Muscle layer of duodenum (tissue), 2 donors: ENCODE measurements at regions not wholly inside any gene's neighbourhood (a gene's known extent, or its start where the extent isn't known, plus 50 kb on each side); places are given as distances from the start of the nearest gene placed in this dataset.
"Not testable (repeated sequence)": the region's sequence is repeated elsewhere in the genome, so short reads cannot be mapped to it uniquely, and the experiment has no call there.

Experiments
- H3K27ac ChIP-seq: one replicate; pipeline ENCODE4 v1.7.0; 2013; ENCODE audit warnings: mild to moderate bottlenecking, low read length
- H3K27me3 ChIP-seq: one replicate; pipeline ENCODE4 v1.7.0; 2013; ENCODE audit warnings: low read depth, mild to moderate bottlenecking, control low read depth, low read length
- H3K36me3 ChIP-seq, 2 donors: one replicate each; pipeline ENCODE4 v1.7.0; 2013; ENCODE audit warnings: low read length in 2 of 2, control low read depth in 1 of 2, mild to moderate bottlenecking in 1 of 2; ENCODE audit not compliant: insufficient read depth in 2 of 2, control insufficient read depth in 1 of 2
- H3K4me1 ChIP-seq, 2 donors: one replicate each; pipeline ENCODE4 v1.7.0; 2013; ENCODE audit warnings: low read length in 2 of 2, mild to moderate bottlenecking in 2 of 2, control low read depth in 1 of 2, moderate library complexity in 1 of 2; ENCODE audit not compliant: insufficient read depth in 2 of 2, control insufficient read depth in 1 of 2
- H3K4me3 ChIP-seq, 2 donors: one replicate each; pipeline ENCODE4 v1.7.0; 2013; ENCODE audit warnings: low read length in 2 of 2, low read depth in 1 of 2, mild to moderate bottlenecking in 1 of 2
- H3K9me3 ChIP-seq, 2 donors: one replicate each; pipeline ENCODE4 v1.7.0; 2013; ENCODE audit warnings: low read length in 2 of 2, control low read depth in 1 of 2, mild to moderate bottlenecking in 1 of 2; ENCODE audit not compliant: control insufficient read depth in 1 of 2
- donor health status: healthy.

DNA sequence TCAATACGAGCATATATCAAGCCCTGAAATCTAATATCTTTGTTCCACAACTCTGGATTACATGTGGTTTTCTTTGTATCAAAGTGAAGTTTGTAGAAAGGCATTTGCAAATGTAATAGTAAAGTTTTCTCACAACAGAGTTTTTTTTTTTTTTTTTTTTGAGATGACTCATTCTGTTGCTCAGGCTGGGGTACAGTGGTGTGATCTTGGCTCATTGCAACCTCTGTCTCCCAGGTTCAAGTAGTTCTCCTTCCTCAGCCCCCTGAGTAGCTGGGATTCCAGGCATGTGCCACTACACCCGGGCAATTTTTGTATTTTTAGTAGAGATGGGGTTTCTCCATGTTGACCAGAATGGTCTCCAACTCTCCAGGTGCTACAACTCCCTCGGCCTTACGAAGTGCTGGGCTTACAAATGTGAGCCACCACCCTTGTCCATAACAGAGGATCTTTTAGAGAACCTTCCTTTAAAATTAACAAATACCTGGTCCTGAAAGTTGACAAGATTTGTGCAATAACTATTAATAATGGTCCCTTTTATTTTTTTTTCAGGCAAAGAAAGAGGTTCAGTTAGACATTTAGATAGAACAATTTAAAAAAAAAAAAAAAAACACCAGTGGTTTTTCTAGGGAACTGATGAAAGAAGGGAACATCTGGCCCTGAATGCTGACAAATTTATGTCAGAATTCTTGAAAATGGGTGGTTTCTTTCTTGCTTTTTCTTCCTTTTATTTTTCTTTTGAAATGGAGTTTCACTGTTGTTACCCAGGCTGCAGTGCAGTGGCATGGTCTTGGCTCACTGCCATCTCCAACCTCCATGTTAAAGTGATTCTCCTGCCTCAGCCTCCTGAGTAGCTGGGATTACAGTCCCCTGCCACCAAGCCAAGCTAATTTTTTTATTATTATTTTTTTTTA is 278.5 kb downstream of the RPS4Y2 start:
- H3K27me3 ChIP-seq = no peaks in the 10 kb centered on the region
- no peaks in the 10 kb centered on the region for H3K4me1 ChIP-seq

DNA sequence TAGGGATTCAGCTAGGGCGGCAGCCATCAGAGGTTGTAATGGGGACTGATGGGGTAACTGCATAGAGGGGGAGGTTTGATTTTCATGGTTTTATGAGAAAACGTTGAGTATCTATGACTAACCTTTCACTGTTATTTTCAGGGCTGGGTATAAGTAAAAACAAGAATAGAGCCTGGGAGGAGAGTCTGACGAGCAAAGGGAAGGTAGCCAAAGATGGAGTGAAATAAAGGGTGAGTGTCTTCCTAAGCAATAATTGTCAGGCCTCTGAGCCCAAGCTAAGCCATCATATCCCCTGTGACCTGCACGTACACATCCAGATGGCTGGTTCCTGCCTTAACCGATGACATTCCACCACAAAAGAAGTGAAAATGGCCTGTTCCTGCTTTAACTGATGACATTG is 281.5 kb downstream of the RPS4Y2 start:
- H3K4me3 ChIP-seq, H3K9me3 ChIP-seq, H3K27ac ChIP-seq, H3K4me1 ChIP-seq, H3K27me3 ChIP-seq, H3K36me3 ChIP-seq: not testable (repeated sequence)

More for the DNA sequence above, 278.5 kb downstream of the RPS4Y2 start:
- Histone ChIP-seq H3K36me3 (no peaks in the 10 kb centered on the region), H3K27ac (no peak overlapping the region), H3K4me3 (no peak overlapping the region), H3K9me3 (no peaks in the 10 kb centered on the region)

DNA sequence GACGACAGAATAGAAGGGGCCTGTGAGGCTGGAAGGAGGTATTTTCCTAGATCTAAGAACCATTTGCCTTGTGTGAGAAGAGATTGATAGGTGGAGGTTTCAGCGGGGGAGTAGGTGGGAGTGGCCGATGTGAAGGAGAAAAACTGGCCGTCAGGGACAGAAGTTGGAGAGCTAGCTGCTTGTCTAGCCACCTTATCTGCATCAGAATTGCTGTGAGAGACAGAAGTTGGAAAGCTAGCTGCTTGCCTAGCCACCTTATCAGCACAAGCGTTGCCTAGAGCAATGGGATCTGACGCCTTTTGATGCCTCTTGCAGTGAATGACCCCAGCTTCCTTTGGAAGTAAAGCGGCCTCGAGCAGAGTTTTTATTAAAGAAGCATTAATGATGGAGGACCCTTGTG is 283.9 kb downstream of the RPS4Y2 start:
- Histone ChIP-seq H3K4me3 (no peak overlapping the region), H3K9me3 (no peaks in the 10 kb centered on the region), H3K36me3 (no peaks in the 10 kb centered on the region), H3K27ac (no peak overlapping the region), H3K27me3 (no peaks in the 10 kb centered on the region), H3K4me1 (no peaks in the 10 kb centered on the region)

DNA sequence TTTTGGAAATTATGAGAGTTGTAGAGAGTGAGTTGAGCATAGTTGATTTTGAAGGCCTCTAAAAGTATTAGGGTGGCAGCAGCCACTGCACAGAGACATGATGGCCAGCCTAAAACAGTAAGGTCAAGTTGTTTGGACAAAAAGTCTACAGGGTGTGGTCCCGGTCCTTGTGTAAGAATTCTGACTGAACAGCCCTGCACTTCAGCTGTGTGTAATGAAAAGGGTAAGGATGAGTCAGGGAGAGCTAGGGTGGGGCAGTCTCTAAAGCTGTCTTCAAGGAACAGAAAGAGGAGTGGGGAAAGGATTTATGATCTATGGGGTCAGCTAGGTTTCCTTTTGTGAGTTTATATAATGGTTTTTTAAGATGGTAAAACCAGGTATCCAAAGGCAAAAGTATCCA is 284.8 kb downstream of the RPS4Y2 start:
- H3K27ac ChIP-seq, H3K27me3 ChIP-seq, H3K4me1 ChIP-seq, H3K9me3 ChIP-seq, H3K4me3 ChIP-seq, H3K36me3 ChIP-seq: not testable (repeated sequence)

DNA sequence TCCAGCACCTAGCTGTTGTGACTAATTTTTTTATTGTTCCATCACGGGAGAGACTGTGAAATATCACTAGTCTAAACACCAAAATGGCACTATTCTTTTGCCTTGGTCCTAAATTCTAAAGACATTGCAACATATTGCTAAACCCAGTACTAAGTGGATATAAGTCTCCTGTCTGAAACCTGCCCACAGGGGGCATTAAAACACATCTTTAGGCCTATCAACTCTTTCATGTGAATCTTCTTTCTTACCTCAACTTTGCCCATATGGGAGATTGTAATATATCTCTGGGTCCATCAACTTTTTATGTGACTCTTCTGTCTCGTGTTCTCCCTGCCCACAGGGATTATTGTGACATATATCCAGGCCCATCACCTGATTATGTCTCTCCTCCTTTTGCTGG is 317.2 kb downstream of the RPS4Y2 start:
- H3K4me3 ChIP-seq = no peak overlapping the region
- no peaks in the 10 kb centered on the region for H3K9me3 ChIP-seq
- no peak overlapping the region for H3K27ac ChIP-seq
- H3K27me3 ChIP-seq = no peaks in the 10 kb centered on the region
- no peaks in the 10 kb centered on the region for H3K36me3 ChIP-seq
- H3K4me1 ChIP-seq = no peaks in the 10 kb centered on the region

DNA sequence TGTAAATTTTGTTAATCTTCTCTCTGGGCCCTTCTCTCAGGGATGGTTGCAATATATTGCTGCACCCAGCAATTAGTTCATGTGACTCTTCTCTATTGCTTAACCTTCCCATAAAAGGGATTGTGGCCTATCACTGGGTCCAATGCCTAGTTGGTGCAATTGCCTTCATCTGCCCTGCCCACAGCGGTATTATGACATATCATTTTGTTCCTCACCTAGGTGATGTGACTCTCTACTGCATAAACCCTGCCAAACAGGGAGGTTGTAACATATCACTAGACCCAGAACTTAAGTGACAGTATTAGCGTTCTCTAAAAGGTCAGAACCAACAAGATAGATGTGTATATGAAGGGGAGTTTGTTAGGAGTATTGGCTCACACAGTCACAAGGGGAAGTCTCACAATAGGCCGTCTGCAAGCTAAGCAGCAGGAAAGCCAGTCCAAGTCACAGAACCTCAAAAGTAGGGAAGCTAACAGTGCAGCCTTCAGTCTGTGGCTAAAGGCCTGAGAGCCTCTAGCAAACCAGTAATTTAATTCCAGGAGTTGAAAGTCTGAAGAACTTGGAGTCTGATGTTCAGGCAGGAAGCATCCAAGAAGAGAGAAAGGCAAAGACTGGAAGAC is 317.8 kb downstream of the RPS4Y2 start:
- Histone ChIP-seq H3K4me3 (no peak overlapping the region), H3K9me3 (no peaks in the 10 kb centered on the region), H3K27me3 (no peaks in the 10 kb centered on the region), H3K36me3 (no peaks in the 10 kb centered on the region), H3K4me1 (no peaks in the 10 kb centered on the region), H3K27ac (no peak overlapping the region)

DNA sequence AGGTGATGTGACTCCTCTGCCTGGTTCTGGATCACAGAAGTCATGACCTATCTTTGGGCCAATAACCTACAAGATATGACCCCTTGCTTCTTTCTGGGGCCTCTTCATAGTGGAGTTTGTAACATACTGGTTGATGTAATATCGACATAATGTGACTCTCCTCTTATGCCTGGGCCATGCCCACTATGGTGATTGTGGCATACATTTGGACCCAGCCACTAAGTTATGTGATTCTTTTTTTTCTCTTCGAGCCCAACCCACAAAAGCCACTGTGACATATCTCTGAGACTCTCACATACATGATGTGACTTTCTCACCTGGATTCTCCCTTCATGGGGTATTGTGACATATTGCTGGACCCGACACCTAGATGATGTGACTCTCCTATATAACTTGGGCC is 319.8 kb downstream of the RPS4Y2 start:
- H3K4me3 ChIP-seq = no peak overlapping the region
- H3K27me3 ChIP-seq = no peaks in the 10 kb centered on the region

DNA sequence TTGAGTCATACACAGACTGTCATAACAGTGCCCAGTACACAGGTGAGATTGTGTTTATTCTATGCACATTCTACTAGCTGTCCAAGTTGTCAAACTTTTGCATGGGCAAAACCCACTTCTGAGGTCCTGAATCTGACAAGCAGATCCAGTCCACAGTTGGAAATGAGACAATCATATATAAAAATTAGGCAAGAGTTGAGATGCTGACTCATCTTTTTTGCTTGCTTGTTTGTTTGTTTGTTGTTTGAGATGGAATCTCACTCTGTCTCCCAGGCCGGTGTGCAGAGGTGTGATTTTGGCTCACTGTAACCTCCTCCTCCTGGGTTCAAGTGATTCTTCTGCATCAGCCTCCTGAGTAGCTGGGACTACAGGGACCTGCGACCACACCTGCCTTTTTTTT is 323.8 kb downstream of the RPS4Y2 start:
- H3K27me3 ChIP-seq = no peaks in the 10 kb centered on the region
- H3K27ac ChIP-seq = no peak overlapping the region
- no peaks in the 10 kb centered on the region for H3K9me3 ChIP-seq
- H3K4me1 ChIP-seq = no peaks in the 10 kb centered on the region
- no peaks in the 10 kb centered on the region for H3K36me3 ChIP-seq
- no peak overlapping the region for H3K4me3 ChIP-seq

More for the DNA sequence above, 319.8 kb downstream of the RPS4Y2 start:
- no peak overlapping the region for H3K27ac ChIP-seq
- no peaks in the 10 kb centered on the region for H3K36me3 ChIP-seq
- no peaks in the 10 kb centered on the region for H3K9me3 ChIP-seq
- H3K4me1 ChIP-seq = no peaks in the 10 kb centered on the region

DNA sequence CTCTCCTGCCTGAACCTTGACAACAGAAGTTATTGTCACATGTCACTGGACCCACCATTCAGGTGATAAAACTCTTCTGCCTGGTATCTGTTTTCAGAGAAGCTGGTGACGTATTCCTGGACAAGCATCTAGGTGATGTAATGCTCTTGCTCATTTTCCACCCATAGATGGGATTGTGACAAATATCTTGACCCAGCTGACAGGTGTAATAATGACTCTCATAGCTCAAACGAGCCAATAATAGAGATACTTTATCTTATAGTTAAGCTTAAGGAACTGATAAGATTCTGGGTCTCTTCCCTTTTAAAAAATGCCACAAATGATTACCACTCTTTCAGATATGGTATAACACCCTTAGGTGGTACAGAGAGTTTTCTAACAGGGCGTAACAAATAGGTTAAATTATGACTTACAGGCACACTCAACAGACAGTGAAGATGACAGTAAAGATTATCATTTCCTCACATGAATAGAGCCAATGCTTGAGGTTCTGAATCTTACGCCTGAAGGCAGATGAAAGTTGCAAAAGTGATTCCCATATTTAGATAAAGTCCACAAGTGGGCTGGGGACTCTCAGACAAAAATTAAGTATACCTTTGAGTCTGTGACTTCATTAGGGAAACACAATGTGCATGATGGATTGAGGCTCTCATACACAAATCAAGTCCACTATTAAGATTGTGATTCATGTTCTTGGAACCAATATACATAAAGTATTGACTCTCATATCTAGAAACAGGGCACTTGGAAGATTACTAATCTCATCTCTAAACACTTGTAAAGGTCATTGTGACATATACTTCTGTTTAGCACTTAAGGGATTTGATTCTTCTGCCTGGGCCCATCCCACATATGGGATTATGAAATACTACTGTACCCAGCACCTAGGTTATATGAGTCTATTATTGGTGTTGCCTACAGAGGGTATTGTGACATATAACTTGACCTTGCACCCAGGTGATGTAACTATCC is 326.0 kb downstream of the RPS4Y2 start:
- Histone ChIP-seq H3K9me3 (no peaks in the 10 kb centered on the region), H3K27me3 (no peaks in the 10 kb centered on the region), H3K4me1 (no peaks in the 10 kb centered on the region), H3K4me3 (no peak overlapping the region), H3K27ac (no peak overlapping the region), H3K36me3 (no peaks in the 10 kb centered on the region)

DNA sequence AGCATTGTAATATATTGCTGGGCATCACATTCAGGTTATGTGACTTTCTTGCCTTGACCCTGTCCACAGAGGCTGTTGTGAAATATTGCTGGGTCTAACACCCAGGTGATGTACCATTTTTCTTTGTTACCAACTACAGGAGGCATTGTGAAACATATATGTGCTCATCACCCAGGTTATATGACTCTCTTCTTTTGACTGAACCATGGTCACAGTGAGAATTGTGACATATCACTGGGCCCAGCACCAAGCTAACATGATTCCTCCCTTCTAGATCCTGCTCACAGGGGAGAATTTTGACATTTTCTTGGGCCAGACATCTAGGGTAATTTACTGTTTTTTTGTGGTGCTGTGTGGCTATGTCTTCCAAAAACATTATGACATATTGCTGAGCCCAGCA is 326.7 kb downstream of the RPS4Y2 start:
- Histone ChIP-seq H3K4me1 (no peaks in the 10 kb centered on the region), H3K9me3 (no peaks in the 10 kb centered on the region), H3K27ac (no peak overlapping the region), H3K36me3 (no peaks in the 10 kb centered on the region), H3K4me3 (no peak overlapping the region), H3K27me3 (no peaks in the 10 kb centered on the region)

DNA sequence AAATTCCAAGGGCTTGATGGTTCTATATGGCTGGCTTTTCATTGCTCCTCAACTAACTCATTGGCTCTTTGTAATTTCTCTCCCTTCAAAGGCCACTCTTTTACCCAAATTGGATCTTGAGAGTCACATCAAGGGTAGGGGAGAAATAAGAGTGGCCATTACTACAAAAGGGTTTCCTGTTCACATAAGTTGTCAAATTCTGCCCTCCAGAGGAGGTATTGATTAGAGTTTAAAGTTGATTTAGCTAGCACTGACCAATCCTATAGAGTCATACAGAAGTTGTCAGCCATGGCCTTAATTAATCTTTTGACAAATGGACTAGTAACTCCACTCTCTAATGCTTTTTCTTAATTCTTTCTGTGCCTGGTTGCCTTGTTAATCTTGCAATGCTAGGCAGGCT is 336.0 kb downstream of the RPS4Y2 start:
- H3K27ac ChIP-seq = no peak overlapping the region
- no peaks in the 10 kb centered on the region for H3K9me3 ChIP-seq
- H3K4me3 ChIP-seq = no peak overlapping the region
- no peaks in the 10 kb centered on the region for H3K4me1 ChIP-seq
- no peaks in the 10 kb centered on the region for H3K36me3 ChIP-seq
- H3K27me3 ChIP-seq = no peaks in the 10 kb centered on the region
